HG02884 (cell line): ENCODE measurements at regions not wholly inside any gene's neighbourhood (a gene's known extent, or its start where the extent isn't known, plus 50 kb on each side); places are given as distances from the start of the nearest gene placed in this dataset.

Experiments used
- ATAC-seq: cut with Tn5 transposase; IDR thresholded peaks from one replicate; pipeline ENCODE4 v1.9.1; 2021; ENCODE audit warnings: mild to moderate bottlenecking, moderate library complexity; ENCODE audit not compliant: unreplicated experiment

DNA sequence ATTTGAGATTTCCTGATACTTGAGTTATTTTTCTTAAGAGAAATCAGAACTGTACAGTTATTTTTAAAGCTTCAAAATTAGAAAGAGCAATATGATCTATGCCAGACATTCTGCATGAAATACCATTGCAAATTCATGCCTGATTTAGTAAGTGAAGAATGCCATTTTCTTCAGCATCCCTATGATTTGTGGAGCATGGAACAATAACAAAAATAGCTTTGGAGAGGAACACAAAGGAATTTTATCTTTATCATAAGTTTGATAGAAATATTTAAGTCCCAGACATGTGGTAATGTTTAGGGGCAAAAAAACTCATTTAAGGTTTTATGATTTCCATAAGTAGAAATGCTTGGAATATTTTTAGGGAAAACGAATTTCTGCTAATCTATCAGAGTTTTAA, 1863.4 kb downstream of the EFNA5 start:
- no peak for ATAC-seq

DNA sequence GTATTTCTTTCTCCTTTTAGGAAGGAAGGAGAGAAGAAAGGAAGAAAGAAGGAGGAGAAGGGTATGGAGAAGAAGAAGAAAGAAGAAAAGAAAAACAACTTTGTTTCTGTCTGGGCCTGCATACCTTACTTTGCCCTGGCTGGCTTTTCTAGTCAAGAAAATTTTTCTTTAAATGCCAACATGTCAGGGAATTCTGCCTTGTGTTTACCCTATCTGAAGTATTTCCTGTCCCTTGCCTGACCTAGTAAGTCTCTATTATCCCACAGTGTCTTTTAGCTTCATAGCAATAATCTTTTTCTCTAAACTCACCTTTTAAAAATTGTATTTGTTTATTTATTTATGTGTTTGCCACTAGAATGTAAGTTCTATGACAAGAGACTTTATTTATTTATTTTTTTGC, 1864.1 kb downstream of the EFNA5 start:
- ATAC-seq = no peak

DNA sequence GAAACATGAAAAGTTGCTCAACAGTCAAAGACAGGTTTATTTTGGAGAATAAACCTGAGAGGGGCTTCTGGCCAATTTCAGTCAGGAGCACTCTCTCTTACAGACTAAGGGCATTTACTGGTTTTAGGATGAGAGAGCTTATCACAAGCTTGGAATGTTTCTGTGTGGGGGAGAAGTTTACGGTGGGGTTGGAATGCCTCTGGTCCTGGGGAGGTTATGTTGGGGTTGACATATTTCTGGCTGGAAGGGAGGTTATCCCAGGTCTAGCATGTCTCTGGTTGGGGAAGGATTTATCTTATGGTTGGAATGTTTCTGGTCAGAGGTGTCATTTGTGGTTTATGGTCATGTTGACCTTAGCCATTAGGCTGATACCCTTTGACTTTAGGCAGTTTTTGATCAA, 1867.3 kb downstream of the EFNA5 start:
- no peak for ATAC-seq

DNA sequence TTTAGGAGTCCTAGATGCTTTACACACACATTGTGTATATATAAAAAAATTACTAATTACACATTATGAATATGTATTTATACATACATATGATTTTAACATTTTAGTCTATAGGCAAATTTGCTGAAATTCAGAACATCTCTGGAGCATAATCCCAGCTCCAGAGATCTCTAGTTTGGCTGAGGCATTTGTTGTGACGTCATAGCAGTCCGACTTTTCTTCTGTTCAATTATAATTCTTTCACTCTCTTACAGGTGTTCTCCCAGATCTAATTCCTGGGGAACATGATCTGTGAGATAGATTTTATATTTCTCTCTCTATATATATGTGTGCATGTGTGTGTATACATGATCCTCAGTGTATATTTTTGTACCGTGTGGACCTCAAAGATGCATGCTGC, 1876.2 kb downstream of the EFNA5 start:
- ATAC-seq = no peak

DNA sequence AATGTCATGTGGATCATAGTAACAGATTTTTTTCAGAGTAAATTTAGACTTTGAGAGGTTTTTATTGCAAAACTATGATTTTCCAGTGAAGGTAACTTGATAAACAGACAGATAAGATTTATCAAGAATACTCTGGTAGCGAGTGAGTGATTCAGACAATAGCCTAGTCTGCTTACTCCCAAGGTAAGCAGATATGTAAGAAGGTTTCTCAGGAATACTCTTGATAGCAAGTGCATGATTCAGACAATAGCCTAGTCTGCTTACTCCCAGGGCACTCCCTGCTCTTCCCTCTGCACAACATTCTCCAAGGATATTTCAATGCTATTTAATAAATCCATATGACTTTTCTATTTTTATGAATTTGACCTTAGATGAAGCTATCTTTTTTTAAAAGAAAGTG, 1881.5 kb downstream of the EFNA5 start:
- ATAC-seq = no peak

DNA sequence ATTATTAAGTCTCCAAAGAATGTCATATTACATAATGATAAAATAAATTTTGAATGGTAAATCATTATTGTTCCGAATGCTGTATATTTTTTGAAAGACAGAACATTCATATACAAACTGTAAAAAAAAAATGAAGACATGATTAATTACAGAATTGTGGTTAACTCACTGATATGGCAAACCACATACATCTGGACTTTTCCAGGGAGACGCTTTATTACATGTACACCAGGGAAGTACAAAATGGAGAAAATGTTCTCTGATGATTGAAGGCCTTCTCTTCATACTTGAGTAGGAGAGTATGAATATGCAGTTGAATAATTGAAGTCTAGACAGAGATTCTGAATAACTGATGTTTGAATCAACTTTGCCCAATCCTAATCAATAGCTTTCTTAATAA, 1886.9 kb downstream of the EFNA5 start:
- no peak for ATAC-seq

DNA sequence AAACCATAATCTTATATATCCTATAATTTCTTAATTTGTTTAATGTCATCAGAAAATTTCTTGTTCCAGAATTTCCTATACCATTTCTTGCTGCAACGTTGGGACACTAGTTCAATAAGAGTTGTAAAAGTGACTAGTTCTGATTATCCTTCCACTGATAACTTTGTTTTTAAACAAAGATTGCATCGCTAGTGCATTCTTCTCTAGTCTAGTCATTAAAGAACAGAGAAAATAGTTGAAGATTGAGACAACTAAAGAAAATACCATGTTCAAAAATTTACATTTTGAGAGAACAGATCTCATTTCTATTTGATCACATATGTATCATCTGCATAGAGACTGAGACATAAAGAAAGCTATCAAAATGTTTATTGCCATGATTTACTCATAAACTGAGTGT, 1888.2 kb downstream of the EFNA5 start:
- no peak for ATAC-seq

DNA sequence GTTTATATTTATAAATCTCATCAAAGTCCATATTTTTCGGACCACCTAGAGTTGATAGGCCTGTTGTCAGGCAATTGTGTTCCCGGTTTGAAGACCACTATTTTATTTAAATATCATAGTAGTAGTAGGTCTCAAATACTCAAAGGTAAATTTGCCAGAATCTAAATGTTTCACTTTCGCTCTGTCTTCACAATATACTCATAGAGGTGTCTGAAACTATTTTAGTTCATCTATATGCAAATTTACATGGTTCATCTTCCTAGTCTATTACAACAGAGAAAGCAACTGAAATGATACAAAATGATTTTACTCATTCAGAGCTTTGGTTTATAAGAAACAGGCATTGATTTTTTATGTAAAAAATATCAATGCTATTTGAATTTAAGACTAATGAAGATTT, 1897.5 kb downstream of the EFNA5 start:
- no peak for ATAC-seq

DNA sequence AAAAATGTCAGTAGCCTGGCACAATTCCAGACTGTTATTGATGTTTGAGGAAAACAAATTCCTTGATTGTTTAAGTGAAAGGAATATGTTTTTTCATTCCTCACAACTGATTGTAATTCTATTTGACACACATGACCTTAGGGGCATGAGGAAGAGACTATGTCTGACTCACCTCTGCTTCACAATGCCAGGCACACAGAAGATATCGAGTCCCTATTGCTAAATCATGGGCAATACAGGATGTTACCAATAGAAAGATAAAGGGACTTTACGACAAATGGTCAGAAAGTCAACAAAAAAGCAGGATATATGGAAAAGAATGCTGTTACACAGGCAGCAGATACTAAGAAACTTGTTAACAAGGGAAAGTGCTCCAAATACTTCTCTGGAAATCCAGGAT, 1903.5 kb downstream of the EFNA5 start:
- ATAC-seq = no peak

DNA sequence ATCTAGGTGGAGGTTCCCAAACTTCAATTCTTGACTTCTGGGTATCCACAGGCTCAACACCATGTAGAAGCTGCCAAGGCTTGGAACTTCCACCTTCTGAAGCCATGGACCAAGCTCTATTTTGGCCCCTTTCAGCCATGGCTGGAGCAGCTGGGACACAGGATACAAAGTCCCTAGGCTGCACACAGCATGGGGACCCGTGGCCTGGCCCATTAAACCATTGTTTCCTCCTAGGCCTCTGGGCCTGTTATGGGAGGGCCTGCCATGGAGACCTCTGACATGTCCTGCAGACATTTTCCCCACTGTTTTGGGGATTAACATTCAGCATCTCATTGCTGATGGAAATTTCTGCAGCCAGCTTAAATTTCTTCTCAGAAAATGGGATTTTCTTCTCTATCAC, 1908.0 kb downstream of the EFNA5 start:
- ATAC-seq = no peak

DNA sequence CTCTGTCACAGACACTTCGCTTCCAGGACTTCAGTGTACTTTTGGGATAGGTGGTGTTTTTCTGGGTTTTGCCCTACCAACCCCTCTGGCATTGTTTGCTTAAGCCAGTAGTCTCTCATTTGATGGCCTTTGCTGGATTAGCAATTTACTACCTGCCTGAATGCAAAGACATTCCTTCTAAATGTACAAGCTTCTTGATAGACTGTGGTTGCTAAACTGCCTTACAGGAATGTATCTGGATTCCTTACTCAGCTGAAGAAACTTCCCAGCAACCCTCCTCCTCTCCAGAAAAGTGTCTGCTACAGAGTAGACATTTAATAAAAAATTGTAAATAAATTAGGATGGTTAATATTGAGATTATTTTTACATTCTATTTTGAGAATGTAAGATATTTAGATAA, 1916.7 kb downstream of the EFNA5 start:
- no peak for ATAC-seq

DNA sequence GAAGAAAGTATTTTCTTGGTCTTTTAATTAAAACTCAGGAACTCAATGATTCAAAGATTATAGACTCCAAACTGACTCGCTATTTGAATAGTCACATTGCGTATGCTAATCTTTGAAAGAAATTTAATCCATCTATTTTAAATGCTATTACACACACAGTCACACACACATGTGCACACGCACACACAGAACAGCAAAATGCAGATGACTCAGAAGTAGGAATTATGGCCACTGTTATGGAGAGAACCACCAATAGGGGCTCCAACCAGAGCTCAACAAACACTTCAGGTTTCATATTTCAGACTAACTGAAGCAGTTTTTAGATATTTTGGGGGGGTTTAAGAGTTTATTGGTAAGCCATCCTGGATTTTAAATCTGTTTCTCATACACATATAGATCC, 1917.9 kb downstream of the EFNA5 start:
- ATAC-seq = no peak

DNA sequence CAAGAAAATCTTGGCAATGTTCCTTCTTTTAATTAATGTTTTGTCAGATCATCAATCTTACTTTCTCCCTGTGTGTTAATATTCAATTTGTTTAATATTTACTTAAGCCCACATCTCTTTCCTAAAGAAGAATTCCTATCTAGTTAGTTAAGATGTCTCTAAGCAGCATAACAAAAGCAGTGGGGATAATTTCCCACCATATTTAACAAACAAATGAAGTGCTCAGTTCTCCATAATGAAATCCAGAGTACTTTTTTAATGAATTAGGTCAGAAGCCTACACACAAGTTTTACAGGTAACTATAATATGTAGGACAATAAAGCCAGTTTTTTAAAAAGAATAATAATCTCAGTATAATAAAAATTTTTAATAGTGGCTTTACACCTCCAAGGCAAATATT, 1918.8 kb downstream of the EFNA5 start:
- ATAC-seq = no peak

DNA sequence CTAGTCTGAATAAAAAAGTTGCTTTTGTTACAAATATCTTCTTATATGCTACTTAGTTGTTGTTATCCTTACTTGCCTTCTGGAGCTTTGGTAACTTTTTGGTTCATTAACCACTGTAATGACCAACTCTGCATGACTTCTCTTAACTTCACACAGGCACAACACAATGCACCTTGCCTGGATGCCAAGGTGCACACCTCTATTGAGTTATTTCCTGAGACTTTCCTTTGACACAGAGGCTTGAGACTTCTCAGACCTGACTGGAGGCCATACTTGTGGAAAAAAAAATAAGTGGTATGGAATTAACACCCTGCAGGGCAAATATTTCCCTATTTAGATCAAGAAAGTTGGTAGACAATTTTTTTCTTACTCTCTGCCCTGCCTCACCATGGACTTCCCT, 1925.6 kb downstream of the EFNA5 start:
- ATAC-seq = no peak

DNA sequence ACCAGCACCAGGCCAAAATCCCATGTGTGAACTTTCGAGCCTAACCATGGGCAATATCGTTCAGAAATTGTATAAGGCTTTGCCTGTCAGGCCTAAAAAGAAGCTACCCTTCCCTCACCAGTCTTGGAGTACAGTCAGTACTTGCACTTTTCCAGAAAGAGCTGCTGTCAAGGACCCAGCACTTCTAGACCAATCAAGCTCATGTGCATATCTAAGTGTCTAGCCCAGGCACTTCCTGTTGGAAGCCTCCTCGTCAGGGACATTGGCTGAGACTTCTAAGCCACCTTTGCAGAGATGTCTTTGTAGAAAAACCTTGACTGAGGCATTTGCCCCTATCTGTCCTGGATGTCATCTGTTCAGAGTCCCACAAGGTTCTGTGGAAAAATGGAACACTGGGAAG, 1930.5 kb downstream of the EFNA5 start:
- no peak for ATAC-seq

DNA sequence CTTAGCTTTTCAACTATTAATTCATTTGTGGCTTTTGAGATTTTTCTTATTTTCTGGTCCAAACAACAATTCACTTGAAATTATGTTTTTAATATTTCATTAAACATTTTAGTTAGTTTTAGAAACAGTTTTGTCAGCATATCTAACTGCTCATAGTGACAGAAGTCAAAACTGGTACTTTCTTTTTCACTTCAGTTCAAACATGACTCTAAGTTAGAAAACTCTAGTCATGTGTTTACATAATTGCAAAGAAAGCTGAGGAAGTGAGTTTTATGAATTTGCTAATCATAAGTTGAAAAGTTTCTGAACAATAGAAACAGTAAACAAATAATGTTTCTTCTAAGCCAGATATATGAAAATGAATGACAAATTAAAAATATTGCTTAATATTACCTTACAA, 1931.0 kb downstream of the EFNA5 start:
- no peak for ATAC-seq

DNA sequence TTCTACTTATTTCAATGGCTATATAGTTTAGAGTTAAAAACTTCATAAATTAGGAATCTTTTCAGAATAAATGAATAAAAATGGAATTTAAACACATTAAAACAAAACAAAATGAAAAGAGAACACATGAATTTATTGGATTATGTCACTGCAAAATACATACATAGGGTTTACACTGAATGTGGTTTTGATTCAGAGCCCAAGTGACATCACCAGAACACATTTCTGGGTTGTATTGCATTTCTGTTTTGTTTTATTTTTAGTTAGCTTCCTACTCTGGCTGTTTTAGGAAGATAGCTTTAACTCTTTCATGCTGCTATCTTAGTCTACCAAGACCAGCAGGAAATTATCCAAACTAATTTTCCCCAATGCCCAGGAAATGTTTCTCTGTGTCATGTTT, 1935.0 kb downstream of the EFNA5 start:
- ATAC-seq = no peak

DNA sequence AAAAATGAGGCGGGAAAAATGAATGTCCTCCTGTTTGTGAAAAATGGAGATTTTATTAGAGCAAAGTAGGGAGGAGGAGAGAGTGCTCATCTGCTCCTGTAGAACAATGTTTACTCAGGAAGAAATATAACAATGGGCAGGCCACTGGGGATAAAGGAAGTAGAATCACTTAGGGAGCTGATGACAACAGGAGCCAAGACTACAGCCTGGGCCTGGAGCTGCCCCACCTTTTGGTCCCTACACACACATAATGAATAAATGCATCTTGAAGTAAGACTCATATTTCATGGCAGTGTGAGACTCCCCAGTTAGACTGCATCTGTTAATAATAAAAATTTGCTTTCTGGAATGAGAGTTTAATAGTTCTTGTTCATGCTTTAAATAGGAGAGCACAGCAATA, 1939.8 kb downstream of the EFNA5 start:
- ATAC-seq = no peak

DNA sequence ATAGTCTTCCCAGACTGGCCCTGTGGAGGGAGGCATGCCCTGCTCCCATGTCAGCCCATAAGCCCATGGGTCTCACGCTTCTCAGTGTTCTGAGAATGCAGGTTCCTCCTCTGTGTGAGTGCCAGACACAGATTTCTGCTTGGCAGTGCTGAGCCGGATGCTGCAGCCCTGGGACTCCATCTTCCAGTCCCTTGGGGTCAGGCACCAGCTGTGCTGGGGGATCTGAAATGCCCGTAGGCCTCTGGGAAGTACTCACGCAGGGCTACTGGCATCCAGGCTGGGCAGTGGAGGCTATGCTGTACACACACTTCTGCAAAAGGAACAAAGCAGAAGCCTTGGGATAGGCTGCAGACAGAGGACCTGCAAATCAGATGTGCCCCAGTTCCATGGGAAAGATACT, 1944.6 kb downstream of the EFNA5 start:
- ATAC-seq = no peak

DNA sequence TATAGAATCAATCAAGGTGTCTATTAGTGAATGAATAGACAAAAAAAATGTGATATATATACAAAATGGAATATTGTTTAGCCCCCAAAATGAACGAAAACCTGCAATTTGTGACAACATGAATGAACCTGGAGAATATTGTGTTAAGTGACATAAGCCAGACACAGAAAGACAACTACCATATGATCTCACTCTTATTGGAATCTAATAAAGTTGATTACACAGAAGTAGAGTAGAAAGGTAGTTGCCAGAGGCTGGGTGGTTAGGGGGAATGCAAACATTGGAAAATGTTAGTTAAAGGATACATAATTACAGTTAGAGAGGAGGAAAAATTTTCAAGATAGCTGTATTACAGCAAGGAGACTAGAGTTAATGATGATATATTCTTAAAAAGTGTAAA, 1962.3 kb downstream of the EFNA5 start:
- ATAC-seq = no peak

DNA sequence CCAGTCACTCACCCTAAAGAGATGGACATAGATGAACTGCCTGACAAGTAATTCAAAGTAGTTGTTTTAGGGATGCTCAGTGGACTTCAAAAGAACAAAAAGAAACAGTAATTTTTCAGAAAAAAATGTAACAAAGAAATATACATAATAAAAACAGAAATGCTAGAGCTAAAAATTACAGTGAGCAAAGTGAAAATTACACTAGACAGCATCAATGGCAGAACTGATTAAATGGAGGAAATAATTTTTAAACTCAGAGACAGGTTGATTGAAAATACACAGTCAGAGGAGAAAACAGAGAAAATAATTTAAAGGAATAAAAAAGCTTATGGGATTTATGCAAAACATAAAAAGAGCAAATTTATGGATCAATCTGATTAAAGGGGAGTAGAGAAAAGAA, 1968.4 kb downstream of the EFNA5 start:
- ATAC-seq = no peak

DNA sequence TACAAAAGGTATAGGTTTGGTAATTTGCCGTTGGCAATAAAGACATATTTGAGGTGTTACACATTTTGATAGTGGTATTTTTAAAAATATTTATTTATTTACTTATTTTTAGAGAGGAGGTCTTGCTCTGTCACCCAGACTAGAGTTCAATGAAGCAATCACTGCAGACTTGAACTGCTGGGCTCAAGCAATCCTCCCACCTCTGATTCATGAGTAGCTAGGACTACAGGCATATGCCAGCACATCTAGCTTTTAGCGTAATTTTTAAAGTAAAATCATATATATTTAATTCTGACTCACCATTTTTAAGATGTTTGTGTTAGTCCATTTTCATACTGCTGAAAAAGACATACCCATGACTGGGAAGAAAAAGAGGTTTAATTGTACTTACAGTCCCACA, 1974.3 kb downstream of the EFNA5 start:
- no peak for ATAC-seq

DNA sequence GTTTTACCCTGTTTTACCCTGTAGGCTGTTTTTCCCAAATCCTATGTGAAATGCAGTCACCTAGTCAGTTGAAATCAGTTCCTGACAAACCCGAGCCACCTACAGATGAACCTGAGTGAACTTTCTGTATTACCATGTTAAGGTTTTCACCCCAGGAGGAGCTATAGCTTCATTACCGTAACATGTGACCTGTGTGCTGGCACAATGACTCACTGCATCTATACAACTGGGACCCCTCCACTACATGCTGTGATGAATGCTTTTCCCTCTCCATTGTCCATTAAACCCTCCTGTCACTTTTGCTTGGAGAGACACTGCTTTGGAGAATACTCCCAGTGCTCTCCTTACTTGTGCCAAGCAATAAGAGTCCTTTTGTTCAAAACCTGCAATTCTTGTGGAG, 1974.8 kb downstream of the EFNA5 start:
- no peak for ATAC-seq

DNA sequence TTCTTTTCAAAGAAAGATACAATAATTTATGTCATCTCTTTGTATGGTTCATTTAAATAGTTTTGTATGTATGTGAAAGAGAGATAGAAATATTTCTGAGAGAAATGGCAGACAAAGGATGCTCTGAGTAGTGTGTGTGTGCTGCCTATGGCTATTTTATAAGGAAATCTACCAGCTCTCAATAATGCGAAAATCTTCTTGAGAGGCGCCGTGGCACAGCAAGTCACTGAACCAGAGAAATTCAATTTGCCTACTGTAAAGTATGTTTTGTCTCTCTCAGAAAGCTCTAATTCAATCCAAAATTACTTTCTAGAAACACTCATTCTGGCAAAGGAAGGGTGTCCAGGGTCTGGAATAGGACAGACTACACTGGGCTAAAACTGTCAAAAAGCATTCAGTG, 1981.1 kb downstream of the EFNA5 start:
- no peak for ATAC-seq
